ENCODE measurements at regions not wholly inside any gene's neighbourhood (a gene's known extent, or its start where the extent isn't known, plus 50 kb on each side); places are given as distances from the start of the nearest gene placed in this dataset.

GRCh38 chr10:33038672-33039071, 80.6 kb upstream of the ITGB1 start:
- Histone ChIP-seq H2BK20ac (ENCODE audit: low read length) (no peak overlapping the region), H3K4me1 (replicated peaks in 1 of 4; ENCODE audit: control insufficient read depth in 3 of 4, insufficient read depth in 4 of 4, low read length in 3 of 4) (peaks cover 3 to 9% (median 6%) of the 10 kb centered on the region in 4 experiments; a peak in 5 of 7 replicates), H3K36me3 (ENCODE audit: control insufficient read depth in 2 of 4, insufficient read depth in 4 of 4, low read length in 3 of 4) (no peaks in the 10 kb centered on the region), H3K79me1 (ENCODE audit: low read depth, low read length) (no peaks in the 10 kb centered on the region), H3K23ac (ENCODE audit: insufficient read length) (no peak overlapping the region), H2BK120ac (replicated peaks; ENCODE audit: low read depth, low read length) (no peak overlapping the region), H3K4ac (replicated peaks; ENCODE audit: insufficient read length, low read depth, low read length) (no peak overlapping the region), H3K4me2 (ENCODE audit: insufficient read depth in 1 of 2, low read depth in 2 of 2, low read length in 2 of 2) (peak overlapping the region; percentile 12 to 37; a peak in 2 of 4 replicates), H3K79me2 (ENCODE audit: control insufficient read depth in 1 of 2, insufficient read depth in 2 of 2, low read length in 2 of 2) (no peaks in the 10 kb centered on the region), H2AK5ac (ENCODE audit: low read depth, low read length) (no peak overlapping the region), H3K27me3 (replicated peaks in 1 of 4; ENCODE audit: control insufficient read depth in 3 of 4, extremely low read depth in 1 of 4, insufficient read depth in 3 of 4, low read length in 3 of 4) (no peaks in the 10 kb centered on the region; a peak in 1 of 7 replicates), H3K9me3 (ENCODE audit: insufficient read depth in 2 of 2, low read depth in 1 of 2, low read length in 1 of 2) (no peaks in the 10 kb centered on the region), H3K56ac (replicated peaks; ENCODE audit: insufficient read length, low read depth, low read length) (no peak overlapping the region), H2BK15ac (ENCODE audit: low read length) (no peak overlapping the region), H3K14ac (ENCODE audit: insufficient read length) (no peak overlapping the region), H3K18ac (ENCODE audit: extremely low read depth, low read length) (peak overlapping the region; percentile 27; the same call in 1 of the 2 replicates), H4K20me1 (replicated peaks in 1 of 2; ENCODE audit: control insufficient read depth in 1 of 2, insufficient read depth in 2 of 2, low read length in 2 of 2) (no peaks in the 10 kb centered on the region), H2BK5ac (ENCODE audit: low read depth, low read length) (no peak overlapping the region), H4K91ac (replicated peaks; ENCODE audit: insufficient read length, low read length) (no peak overlapping the region), H2AFZ (ENCODE audit: low read length) (no peak overlapping the region), H3K27ac (ENCODE audit: low read depth, low read length) (no peak overlapping the region), H3K4me3 (ENCODE audit: extremely low read depth in 1 of 4, insufficient read depth in 2 of 4, low read depth in 3 of 4, low read length in 4 of 4) (peak overlapping the region in 1 of 4 experiments; percentile 40; a peak in 1 of 8 replicates), H3K9ac (replicated peaks in 1 of 4; ENCODE audit: extremely low read depth in 1 of 4, low read depth in 3 of 4, low read length in 3 of 4) (no peak overlapping the region), H2BK12ac (ENCODE audit: low read depth, low read length) (no peak overlapping the region), H4K5ac (ENCODE audit: insufficient read length, low read depth, low read length) (no peak overlapping the region), H4K8ac (ENCODE audit: extremely low read depth, insufficient read depth, low read length) (no peak overlapping the region), H3K23me2 (ENCODE audit: low read depth, low read length) (no peaks in the 10 kb centered on the region)
- POLR2A ChIA-PET (ENCODE audit: partially characterized antibody): no interaction called here
- FAIRE-seq: no peak
- DNase-seq (ENCODE audit: low read depth in 1 of 2, low spot score in 2 of 2): no peak
- 79% methylated on average over 7 of the region's 7 CpGs; no CpG with 5 or more reads in 1 of the 2 experiments for WGBS, 2 experiments (ENCODE audit: extremely low coverage in 1 of 2, insufficient coverage in 1 of 2, insufficient read length in 1 of 2, insufficient replicate concordance in 2 of 2, low coverage in 1 of 2, low lambda C conversion rate in 2 of 2, missing lambda C conversion rate in 1 of 2)
- CTCF ChIA-PET (ENCODE audit: partially characterized antibody): interaction anchor here (1.2 to 4.2 kb wide), 4 partner anchors 29 to 117 kb away, joined by 3 to 17 read pairs (median 6); no protein-coding TSS in a partner anchor
- TF ChIP-seq KDM1A (IDR thresholded peaks at IDR 0.05; ENCODE audit: borderline replicate concordance, low read length) (no peak), MAFK (IDR thresholded peaks at IDR 0.05; ENCODE audit: low read depth, low read length) (no peak), CBX8 (IDR thresholded peaks at IDR 0.05; ENCODE audit: borderline replicate concordance, low read depth, low read length) (no peak), USF2 (IDR thresholded peaks at IDR 0.05; ENCODE audit: low read length) (no peak), ZNF274 (IDR thresholded peaks at IDR 0.05; ENCODE audit: borderline replicate concordance, extremely low read depth, low read length) (no peak), TBP (IDR thresholded peaks at IDR 0.05; ENCODE audit: low read depth, low read length) (no peak), JUN (IDR thresholded peaks at IDR 0.05; ENCODE audit: low read depth, low read length) (no peak), BRCA1 (IDR thresholded peaks at IDR 0.05; ENCODE audit: low read depth, low read length) (no peak), YY1 (IDR thresholded peaks at IDR 0.05; ENCODE audit: low read depth, low read length) (no peak), RXRA (IDR thresholded peaks at IDR 0.05; ENCODE audit: insufficient read depth, low read depth, low read length) (no peak), TAF7 (optimal IDR thresholded peaks at IDR 0.05; ENCODE audit: borderline replicate concordance, low read depth, low read length) (no peak)

Data from H1 (cell line).